ENCODE measurements at regions not wholly inside any gene's neighbourhood (a gene's known extent, or its start where the extent isn't known, plus 50 kb on each side); places are given as distances from the start of the nearest gene placed in this dataset.
"Not testable (repeated sequence)": the region's sequence is repeated elsewhere in the genome, so short reads cannot be mapped to it uniquely, and the experiment has no call there.

DNA sequence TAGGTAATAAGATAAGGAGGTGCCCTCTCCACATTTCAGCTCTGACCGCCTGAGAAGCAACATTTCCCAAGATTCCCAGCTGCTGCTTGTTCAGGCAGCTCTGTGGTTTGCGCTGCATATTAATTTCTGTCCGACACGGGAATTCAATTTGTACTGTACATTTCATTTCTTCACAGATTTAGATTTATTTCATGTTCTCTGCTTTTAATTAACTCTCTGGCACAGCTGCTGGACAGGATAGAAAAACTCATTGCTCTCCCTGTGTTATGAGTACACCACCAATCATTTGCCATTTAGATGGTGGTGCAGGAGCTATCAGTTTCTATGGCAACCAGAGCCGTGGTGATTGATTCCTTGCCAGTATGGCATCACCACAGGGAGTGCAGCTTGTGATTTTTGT, 558.5 kb downstream of the DMRTA1 start:
- DNase-seq = no peak

DNA sequence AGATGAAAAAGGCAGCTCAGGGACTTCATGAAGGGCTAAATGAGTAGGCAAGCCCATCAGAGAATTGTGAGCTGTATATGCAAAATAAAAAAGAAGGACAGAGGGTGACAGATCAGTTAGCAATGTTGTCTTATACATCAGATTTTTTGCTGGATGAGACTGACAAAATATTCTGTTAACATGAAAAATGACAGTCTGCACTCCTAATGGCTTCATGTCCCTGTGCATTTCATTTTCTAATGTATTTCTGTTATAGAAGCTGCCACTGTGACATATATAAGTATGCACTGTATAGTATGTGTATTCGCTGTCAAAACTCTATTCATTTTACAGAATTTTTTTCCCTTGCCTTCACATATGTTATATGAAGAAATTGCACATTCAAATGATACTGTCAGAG, 559.5 kb downstream of the DMRTA1 start:
- DNase-seq = no peak

DNA sequence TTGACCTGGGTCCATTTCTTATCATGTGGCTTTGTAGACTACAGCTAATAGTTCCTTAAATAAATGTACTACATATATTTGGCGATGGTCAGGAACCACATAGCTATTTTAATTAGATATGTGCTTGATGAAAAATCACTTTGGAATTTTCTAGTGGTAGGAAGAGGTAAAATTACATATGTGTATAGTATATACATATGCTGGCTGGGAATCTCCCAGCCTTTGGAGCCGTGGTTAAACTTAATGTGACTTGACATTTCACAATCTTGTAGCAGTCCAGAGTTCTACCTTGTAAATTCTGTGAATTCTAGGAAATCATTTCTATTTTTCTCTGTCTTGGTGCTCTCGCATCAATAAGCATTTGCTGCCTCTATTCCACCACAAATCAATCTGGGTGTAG, 565.0 kb downstream of the DMRTA1 start:
- DNase-seq = no peak

DNA sequence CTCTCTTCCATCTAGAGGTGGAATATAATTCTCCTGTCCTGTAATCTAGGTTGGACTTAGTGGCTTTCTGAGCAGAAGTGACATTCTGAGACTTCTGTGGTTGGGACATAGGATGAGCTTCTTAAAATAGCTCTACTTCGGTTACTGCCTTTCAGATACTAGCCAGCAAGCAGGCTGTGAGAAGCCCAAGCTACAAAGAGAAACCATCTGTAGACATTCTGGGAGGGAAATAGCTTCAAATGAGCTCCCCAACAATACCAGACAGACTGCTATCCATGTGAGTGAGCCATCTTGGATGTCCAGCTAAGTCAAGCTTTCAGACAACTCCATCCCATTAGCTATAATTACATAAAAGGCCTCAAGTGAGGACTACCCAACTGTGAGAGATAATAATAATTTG, 568.9 kb downstream of the DMRTA1 start:
- no peak for DNase-seq

DNA sequence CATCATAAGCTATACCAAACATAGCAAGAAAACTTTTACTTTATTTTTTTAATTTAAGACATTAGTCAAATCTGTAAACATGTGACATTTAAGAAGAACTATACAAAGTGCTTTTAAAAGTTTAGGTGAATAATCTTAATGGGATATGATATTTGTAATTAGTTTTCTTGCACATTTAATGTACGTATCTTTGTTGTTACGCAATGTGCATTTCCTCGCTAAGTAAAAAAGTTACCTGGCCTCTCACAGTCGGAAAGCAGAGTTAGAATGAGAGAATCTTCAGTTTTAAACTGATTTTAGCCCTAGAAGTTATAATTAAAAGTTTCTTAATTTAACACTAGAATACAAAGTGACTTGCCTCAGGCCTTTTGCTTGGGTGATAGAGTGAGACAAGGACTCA, 589.8 kb downstream of the DMRTA1 start:
- no peak for DNase-seq

DNA sequence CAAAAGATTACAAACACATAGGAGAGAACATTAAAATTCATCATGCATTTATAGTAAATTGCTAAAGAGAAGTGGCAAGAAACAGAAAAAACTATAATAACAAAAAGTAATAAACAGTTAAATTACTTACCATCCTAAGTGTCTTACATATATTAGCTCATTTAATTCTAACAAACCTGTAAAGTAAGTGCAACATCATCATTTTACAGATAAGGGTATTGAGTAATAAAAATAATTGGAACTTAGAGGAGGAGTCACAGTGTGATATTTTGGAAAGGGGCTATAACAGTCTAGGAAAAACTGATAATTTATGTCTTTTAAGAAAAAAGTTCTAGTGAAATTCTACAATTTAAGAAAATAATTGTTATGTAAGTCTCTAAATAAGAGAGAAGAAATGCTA, 592.8 kb downstream of the DMRTA1 start:
- DNase-seq = no peak

DNA sequence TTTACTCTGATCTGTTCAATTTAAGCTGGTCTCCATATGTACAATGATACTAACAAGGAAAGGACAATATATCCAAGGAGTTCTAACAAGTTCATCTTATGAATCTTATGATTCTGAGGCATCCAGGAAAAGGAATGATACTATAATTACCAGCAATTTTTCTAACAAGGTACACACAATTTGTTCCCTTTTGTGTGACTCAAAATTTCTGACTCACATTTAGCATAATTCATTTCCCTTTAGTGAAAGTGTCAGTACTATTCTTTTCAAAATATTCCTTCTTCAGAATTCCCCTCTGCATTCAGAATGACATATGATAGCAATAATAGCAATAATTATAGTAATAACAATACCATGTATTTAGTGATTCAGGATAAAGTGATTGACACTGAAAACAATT, 594.8 kb downstream of the DMRTA1 start:
- no peak for DNase-seq

DNA sequence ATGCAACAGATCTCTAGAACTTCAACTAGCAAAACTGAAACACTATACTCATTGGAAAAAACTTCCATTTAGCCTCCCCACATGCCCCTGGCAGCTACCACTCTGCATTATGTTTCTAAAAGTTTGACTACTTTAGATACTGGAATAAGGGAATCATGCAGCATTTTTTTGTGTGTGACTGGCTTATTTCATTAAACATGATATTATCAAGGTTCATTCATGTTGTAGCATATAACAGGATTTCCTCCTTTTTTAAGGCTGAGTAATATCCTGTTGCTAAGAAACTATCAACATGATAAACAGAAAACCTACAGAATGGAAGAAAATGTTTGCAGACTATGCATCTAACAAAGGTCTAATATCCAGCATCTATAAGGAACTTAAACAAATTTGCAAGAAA, 597.9 kb downstream of the DMRTA1 start:
- no peak for DNase-seq

DNA sequence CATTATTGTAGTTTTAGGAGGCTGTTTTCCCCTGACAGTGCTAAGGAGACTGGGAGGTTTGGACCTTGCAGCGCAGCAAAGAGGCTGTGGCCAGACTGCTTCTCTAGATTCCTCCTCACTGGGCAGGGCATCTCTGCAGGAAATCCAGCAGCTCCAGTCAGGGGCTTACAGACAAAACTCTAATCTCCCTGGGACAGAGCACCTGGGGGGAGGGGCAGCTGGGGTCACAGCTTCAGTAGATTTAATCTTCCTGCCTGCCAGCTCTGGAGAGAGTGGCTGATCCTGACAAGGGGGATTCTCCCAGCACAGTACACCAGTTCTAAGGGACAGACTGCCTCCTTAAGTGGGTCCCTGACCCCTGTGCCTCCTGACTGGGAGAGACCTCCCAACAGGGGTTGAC, 599.4 kb downstream of the DMRTA1 start:
- not testable (repeated sequence) for DNase-seq

DNA sequence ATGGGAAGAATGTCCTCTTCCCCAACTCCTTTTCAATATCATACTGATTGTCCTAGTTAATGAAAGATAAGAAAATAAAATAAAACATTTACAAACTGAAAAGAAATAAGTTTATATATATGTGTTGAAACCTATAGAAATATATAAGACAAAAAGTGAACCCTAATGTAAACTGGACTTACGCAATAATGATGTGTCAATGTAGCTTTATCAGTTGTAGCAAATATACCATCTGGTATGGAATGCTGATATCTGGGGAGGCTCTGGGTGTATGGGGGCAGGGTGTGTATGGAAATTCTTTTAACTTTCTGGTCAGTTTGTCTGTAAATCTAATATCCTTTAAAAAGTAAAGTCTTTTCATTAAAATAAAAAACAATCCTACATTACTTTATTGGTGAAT, 603.9 kb downstream of the DMRTA1 start:
- no peak for DNase-seq

DNA sequence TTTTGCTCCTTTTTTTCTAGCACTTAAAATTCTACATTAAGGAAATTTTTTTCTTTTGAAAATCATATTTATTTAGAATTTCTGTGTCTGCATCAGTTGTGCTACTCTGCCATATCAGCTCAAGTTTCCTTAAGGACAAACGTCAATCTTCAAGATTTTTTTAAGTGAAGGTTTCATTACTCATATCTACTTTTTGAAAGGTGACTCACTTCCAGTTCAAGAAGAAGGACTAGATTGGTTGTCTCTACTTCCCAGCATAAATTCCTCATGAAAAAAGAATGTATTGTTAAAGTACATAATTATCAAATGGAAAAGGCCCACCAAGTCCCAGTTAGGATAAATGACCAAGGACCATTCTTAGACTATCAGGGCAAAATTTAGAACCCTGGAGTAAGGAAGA, 626.5 kb downstream of the DMRTA1 start:
- DNase-seq = no peak

DNA sequence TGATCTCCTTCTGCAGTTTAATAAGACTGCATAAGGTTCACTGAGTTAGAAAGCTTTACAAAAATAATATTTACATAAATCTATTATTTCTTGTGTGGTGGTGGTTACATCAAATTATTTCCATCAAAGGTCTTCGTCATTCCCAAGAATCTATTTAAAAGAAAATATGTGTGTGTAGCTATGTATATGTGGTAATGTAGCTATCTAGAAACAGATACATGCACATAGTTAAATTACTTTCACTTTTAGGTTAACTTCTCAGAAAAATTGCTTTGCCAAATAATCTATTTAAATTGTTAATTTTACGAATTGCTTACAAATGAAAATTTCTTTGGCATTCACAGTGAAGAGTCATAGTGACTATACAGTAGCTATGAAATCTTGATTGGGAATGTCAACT, 633.2 kb downstream of the DMRTA1 start:
- no peak for DNase-seq

DNA sequence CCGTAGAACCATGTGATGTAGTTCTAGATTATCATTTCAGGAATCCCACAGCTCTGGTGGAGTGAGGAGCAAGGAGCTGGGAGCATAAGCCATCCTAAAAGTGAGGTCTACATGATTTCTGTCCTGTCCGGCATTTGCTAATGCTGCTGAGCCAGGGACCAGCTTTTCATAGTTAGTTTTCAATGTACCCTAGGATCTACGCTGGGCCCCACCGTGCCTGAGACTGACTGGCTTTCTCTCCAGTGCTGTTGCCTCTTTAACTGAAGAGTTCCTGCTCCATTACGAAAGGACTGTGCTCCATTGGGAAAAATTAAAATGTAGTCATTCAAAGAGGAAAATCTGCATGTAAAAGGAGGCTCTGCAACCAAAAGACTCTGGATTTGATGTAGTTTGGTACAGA, 634.8 kb downstream of the DMRTA1 start:
- DNase-seq = no peak

DNA sequence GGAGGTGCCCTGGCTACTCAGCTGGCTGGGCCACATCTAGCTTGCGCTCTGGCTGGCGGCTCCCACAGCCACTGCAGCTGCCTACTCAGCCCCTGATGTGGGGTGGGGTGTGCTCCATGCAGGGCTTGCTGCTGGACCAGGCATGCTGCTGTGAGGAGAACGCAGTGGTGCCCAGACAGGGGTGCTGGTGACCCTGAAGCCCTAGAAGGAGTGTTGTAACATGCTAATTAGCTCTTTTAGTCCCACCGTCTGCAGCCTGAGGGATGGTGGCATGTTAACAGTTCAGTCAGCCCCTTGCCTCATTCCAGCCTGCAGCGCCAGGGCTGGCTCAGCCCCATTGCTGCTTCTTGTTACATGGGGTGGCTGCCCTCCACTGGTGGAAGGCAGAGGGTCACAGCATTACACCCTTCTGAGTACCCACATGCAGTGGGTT, 642.3 kb downstream of the DMRTA1 start:
- DNase-seq = no peak

DNA sequence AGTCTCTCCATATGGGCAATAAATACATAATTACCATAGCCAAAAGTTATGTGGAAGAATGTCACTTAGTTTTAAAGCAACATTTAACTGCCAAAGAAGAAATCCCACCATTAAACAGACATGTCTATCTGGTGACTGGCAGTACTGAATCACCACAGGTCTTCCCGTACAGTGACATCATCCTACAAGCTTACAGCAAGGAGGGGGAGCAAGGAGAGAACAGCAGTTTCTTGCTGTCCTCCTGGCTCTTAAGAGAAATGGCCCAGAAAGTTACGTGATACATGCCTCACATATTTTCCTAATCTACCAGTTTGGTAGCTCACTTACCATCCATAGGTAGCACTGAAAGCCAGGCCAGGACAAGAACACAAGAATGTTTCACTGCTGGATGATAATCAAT, 671.0 kb downstream of the DMRTA1 start:
- DNase-seq = no peak

DNA sequence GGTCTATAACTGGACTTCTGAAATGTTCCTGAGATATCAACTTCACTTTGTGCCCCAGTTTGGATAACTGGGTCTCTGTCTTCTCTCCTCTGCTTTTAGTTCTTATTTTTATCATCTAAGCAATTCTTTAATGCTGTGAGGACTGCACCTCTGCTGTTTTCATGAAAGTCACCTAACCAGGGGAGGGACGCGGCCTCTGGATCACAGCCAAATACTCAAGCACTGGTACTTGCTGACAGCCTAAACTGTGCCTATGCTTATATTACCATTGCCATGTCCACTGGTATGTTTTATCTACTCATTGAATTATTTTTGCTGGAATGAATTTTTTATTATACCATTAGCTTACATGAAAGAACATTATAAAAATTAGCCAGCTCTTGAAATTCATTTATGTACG, 674.0 kb downstream of the DMRTA1 start:
- DNase-seq = no peak

DNA sequence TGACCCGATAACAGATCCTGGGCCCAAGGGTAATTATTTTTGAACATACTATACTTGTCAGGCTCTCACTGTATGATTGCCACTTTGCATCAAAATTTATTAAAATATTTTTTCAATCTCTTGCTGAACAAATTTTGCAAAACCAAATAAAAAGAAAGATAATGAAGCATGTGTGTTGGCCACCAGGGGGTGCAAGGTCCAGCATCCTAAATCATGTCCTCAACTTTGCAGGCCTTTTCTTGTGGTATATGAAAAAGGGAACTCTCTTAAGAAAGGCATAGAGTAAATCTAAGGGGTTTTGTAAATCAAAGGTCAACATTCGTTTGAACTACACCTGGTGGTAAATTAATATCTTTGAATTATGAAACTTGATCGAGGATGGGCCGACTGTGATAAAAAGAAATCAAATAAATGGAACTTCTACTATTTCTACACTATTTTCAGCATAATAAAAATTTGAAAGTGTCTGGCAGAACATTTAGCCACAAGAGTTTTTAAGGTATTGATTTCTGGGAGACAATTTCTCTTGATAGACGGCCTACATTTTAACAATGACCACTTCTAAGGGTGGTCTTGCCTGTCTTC, 676.5 kb downstream of the DMRTA1 start:
- DNase-seq = peak; percentile 29

DNA sequence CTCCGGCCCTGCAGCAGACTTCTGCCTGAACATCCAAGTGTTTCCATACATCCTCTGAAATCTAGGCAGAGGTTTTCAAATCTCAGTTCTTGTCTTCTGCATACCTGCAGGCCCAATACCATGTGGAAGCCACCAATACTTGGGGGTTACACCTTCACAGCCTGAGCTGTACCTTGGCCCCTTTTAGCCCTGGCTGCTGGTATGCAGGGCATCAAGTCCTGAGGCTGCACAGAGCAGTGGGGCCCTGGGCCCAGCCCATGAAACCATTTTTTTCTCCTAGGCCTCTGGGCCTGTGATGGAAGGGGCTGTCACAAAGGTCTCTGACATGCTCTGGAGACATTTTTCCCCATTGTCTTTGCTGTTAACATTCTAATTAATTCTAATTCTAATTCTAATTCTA, 680.6 kb downstream of the ELAVL2 start:
- no peak for DNase-seq

DNA sequence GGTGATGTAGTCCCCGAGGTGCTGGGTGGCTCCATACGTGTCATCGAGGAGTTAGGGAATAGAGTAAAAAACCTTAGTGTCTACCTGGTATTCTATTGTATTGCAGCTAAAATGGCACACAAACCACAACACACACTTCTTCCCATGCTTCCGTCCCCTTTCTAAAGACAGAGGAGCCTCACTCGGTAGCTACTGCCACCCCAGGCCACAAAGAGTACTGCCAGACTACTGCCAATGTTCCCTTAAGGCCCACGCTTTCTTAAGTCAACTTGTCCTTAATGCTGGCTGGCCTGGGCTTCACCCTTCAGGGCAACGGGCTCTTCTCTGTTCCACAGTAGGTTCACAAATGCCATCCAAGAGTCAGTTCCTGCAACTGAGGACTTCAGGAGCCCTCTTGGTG, 673.0 kb downstream of the ELAVL2 start:
- no peak for DNase-seq

DNA sequence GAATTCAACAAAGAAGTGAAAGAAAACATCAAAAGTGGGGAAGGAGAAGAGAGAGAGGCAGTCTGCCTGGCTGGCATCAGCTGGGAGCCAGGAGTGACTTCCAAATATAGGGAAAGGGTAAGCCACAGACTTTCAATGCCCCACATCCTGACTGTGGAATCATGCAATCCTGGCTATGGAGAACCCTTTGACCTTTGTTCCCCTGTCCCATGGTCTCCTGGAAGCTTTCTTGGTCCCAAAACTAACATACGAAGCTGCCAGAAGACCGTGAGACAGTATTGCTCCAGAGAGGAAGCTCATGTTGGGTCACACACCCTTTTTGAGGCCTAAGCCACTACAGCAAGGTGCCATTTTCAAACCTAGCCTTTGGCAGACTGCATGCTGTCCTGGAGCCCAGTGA, 665.5 kb downstream of the ELAVL2 start:
- DNase-seq = no peak

DNA sequence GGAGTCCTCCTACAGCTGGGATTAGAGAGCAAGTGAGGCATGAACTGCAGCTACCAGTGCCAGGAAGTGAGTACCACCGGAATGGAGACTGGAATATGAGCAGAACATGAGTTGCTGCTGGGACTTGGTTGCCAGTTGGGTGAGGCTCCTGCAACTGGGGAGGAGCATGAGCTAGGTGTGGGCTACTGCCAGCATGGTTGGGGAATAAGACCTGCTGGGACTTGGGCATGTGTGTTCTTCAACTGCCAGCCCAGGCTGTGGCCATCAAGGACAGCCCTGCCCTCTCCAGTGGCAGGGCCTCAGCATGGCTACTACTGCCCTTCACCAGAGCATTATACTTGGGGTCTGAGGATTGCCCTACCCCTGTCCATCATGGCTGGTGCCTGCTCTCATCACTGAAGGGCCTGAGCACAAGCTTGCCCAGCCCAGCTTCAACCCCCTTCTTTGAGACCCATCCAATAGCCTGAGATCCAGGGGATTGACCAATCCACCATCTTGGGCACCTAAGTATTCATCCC, 665.0 kb downstream of the ELAVL2 start:
- no peak for DNase-seq

DNA sequence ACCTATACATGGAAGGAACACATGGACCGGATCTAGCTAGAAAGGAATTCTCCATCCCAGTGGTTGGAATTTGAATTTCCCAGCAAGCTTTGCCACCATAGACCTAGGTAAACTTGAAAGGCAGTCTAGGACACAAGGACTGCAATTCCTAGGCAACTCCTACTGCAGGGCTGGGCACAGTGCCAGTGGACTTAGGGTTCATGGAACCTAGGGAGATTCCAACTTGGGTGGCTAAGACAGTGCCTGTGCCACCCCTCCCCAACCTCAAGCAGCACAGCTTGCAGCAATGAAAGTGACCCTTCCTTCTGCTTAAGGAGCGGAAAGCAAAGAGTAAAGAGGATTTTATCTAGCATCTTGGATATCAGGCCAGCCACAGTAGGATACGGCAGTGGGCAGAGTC, 663.3 kb downstream of the ELAVL2 start:
- peak; percentile 2 for DNase-seq

DNA sequence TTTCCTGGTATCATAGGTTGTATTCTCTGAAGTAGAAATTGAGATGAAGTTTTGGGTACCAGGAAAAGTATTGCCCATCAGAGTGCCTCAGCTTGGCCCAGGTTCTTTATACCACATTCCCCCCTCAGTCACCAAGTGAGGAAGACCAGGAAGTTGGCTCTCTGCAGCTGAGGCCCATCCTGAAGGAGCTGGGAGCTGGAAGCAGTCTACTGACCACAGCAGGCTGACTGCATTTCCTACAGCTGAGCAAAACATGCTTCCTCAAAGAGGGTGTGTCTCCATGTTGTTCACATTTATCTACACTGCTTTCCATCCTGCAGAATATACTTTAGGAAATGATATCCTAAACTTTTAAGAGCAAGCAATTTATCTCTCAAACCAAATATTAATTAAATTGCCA, 654.6 kb downstream of the ELAVL2 start:
- no peak for DNase-seq

DNA sequence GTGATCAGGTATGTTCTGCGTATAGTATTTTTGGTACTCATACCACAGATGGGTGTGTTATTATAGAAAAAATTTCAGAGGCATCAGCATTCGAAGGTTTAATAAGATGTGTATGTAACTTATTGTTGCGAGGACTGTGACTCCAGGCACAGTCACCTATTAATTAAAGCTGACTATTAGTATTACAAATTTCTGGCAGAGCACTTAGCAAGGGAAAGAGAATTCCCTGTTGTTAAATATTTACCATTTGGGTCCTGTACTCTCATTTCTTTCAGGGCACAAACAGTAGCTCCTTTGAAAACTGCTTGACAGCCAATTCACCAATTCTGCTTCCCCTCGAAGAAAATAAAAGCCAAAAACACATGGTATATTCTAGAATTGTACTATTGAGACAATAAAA, 653.8 kb downstream of the ELAVL2 start:
- no peak for DNase-seq

DNA sequence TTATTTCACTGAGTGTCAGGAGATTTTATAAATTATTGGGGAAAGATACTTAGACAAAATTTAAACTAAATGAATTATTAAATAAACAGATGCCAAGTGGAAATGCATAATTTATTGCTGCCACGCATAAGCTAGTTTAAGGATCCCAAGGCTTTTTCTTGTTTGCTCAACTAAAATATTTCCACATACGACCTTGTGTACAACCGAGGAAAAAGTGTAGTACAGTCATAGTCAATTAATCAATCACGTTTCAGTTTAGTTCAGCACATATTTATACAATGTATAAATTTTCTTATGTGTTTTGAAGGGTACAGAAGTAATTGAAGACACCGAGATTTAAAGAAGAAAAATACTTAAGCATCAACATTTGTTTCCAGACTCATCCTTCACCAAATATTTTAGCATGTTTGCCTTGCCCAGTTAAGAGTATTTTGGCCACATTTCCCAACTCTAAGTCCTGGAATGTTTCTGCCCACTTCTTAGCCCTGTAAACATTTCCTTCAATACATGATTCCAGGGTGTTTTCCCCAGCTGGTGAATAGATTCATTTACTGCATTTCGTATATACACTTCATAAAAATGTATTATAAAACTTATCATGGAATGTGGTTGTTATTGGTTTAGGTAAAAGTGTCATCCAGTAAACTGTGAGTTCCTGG, 652.9 kb downstream of the ELAVL2 start:
- no peak for DNase-seq

All from hindlimb muscle (tissue), 1 donor.